ENCODE measurements at regions not wholly inside any gene's neighbourhood (a gene's known extent, or its start where the extent isn't known, plus 50 kb on each side); places are given as distances from the start of the nearest gene placed in this dataset.

GRCh38 chr22:48631288-48631863 is 1196.3 kb downstream of the BRD1 start:
- TF ChIP-seq CTCF (IDR thresholded peaks at IDR 0.05) = no peak
- no peak for TF ChIP-seq POLR2A (IDR thresholded peaks at IDR 0.05)

All from heart left ventricle (tissue), 13 donors.